ENCODE measurements at regions not wholly inside any gene's neighbourhood (a gene's known extent, or its start where the extent isn't known, plus 50 kb on each side); places are given as distances from the start of the nearest gene placed in this dataset.

- no peaks in the 10 kb centered on the region for H3K36me3 ChIP-seq
- H3K27me3 ChIP-seq = no peaks in the 10 kb centered on the region
- DNase-seq = no peak
- no peaks in the 10 kb centered on the region for H3K4me1 ChIP-seq
- no peak overlapping the region for H3K4me3 ChIP-seq
- H3K27ac ChIP-seq = no peak overlapping the region
- no peaks in the 10 kb centered on the region; the same call in 1 of the 2 replicates for H3K9me3 ChIP-seq (replicated peaks)
These were observed 60.4 kb upstream of the HAO2 start for GRCh38 chr1:119308130-119308700.

DNA sequence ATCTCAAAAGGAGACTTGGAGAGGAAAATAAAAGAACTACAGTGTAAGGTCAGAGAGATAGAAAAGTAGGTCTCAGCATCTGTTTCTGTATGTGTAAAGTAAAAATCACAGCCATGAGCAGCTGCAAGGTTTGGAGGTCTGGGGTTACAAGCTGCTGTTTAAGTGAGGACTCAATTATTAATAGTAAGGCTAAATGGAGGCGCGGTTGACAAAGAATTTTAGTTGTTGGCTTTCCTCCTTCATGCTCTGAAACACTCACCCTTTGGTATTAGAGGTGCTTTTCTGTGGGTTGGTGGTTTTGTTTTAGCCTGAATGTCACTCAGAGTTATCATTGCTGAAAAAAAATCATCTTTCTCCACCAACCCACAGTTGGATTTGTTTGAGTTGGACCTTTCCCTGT is 59.8 kb upstream of the HAO2 start:
- Histone ChIP-seq H3K4me3 (no peak overlapping the region), H3K27ac (no peak overlapping the region), H3K27me3 (no peaks in the 10 kb centered on the region), H3K9me3 (replicated peaks) (no peaks in the 10 kb centered on the region; the same call in 1 of the 2 replicates), H3K4me1 (no peaks in the 10 kb centered on the region), H3K36me3 (no peaks in the 10 kb centered on the region)
- peak in 1 of 2 experiments; percentile 15 for DNase-seq

- DNase-seq = no peak
- Histone ChIP-seq H3K36me3 (no peaks in the 10 kb centered on the region), H3K4me3 (no peak overlapping the region), H3K4me1 (no peaks in the 10 kb centered on the region), H3K27ac (no peak overlapping the region), H3K9me3 (replicated peaks) (no peaks in the 10 kb centered on the region; the same call in 1 of the 2 replicates), H3K27me3 (no peaks in the 10 kb centered on the region; the same call in 1 of the 2 replicates)
These were observed 58.3 kb upstream of the HAO2 start for GRCh38 chr1:119310301-119310700.

GRCh38 chr1:119312500-119312899 is 56.1 kb upstream of the HAO2 start:
- no peaks in the 10 kb centered on the region; the same call in 1 of the 2 replicates for H3K9me3 ChIP-seq (replicated peaks)
- DNase-seq = no peak
- H3K4me1 ChIP-seq = no peaks in the 10 kb centered on the region
- no peak overlapping the region for H3K27ac ChIP-seq
- no peak overlapping the region for H3K4me3 ChIP-seq
- H3K27me3 ChIP-seq = no peaks in the 10 kb centered on the region; the same call in 1 of the 2 replicates
- H3K36me3 ChIP-seq = no peaks in the 10 kb centered on the region

- H3K4me1 ChIP-seq = no peaks in the 10 kb centered on the region
- H3K27me3 ChIP-seq = no peaks in the 10 kb centered on the region; the same call in 1 of the 2 replicates
- no peaks in the 10 kb centered on the region for H3K9me3 ChIP-seq (replicated peaks)
- no peak overlapping the region for H3K27ac ChIP-seq
- no peak overlapping the region for H3K4me3 ChIP-seq
- DNase-seq = no peak
- no peaks in the 10 kb centered on the region for H3K36me3 ChIP-seq
These were observed 54.4 kb upstream of the HAO2 start for GRCh38 chr1:119314001-119314796.

GRCh38 chr1:119316870-119317416 is 51.6 kb upstream of the HAO2 start:
- no peak overlapping the region for H3K4me3 ChIP-seq
- no peaks in the 10 kb centered on the region; the same call in 1 of the 2 replicates for H3K27me3 ChIP-seq

DNA sequence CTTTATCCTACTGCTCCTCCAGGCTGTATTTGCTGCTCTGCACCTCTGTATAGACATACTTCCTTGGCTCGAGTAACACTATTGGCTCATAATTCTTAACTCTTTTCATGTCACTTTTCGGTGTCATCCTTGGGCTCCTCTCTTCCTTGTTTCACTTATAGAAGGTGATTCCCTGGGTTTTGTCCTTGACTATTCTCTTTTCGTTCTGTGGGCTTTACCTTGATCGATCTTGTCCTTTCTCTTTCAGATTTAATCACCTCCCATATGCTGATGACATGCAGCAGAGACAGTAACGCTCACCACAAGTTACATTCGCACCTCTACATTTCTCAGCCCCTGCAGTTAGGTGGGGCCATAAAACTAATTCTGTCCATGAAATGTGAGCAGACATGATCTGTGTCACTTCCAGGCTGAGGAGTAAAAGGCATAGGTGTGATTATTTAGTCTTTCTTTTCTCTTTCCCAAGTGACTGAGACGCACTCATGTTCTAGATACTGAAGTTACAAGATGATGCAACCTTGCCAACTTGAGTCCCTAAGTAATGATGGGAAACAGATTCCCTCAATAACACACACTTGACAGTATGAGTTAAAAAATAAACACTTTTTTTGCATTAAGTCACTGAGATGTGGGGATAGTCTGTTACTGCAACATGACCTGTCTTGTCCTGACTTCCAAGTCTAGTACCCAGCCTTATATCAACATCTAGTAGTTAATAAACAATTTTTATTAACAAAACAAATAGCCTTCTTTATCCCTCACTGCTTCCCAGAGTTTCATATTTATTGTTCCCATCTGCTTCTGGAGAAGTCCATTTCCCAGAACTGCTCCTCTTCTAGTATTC is 49.9 kb upstream of the HAO2 start:
- H3K27ac ChIP-seq = no peak overlapping the region
- peaks cover 3% of the 10 kb centered on the region; the same call in 1 of the 2 replicates for H3K27me3 ChIP-seq
- H3K9me3 ChIP-seq (replicated peaks) = no peaks in the 10 kb centered on the region
- H3K36me3 ChIP-seq = no peaks in the 10 kb centered on the region
- no peaks in the 10 kb centered on the region for H3K4me1 ChIP-seq
- DNase-seq = no peak
- no peak overlapping the region for H3K4me3 ChIP-seq

More at GRCh38 chr1:119316870-119317416, 51.6 kb upstream of the HAO2 start:
- H3K4me1 ChIP-seq = no peaks in the 10 kb centered on the region
- DNase-seq = no peak
- no peak overlapping the region for H3K27ac ChIP-seq
- H3K9me3 ChIP-seq (replicated peaks) = no peaks in the 10 kb centered on the region
- H3K36me3 ChIP-seq = no peaks in the 10 kb centered on the region

All from SJCRH30 (cell line).